ENCODE measurements at regions not wholly inside any gene's neighbourhood (a gene's known extent, or its start where the extent isn't known, plus 50 kb on each side); places are given as distances from the start of the nearest gene placed in this dataset.

GRCh38 chr13:66208589-66208988 lies 1021.5 kb downstream of the PCDH9 start:
- H3K27ac ChIP-seq: no peak overlapping the region
- DNase-seq (ENCODE audit: low spot score): no peak
- no peak for TF ChIP-seq CTCF (conservative IDR thresholded peaks at IDR 0.05; ENCODE audit: low read depth)
- CTCF ChIA-PET: no interaction called here
- POLR2A ChIA-PET (ENCODE audit: low non-redundant PET): no interaction called here

- H3K27ac ChIP-seq: no peak overlapping the region
- ChIA-PET POLR2A (ENCODE audit: low non-redundant PET) (no interaction called here), CTCF (no interaction called here)
- no peak for TF ChIP-seq CTCF (conservative IDR thresholded peaks at IDR 0.05; ENCODE audit: low read depth)
- DNase-seq (ENCODE audit: low spot score): no peak
Observed at GRCh38 chr13:66207610-66208009, 1022.5 kb downstream of the PCDH9 start.

- TF ChIP-seq CTCF (conservative IDR thresholded peaks at IDR 0.05; ENCODE audit: low read depth): no peak
- H3K27ac ChIP-seq: no peak overlapping the region
- ChIA-PET CTCF (interaction anchor here (0.7 kb wide), 1 partner anchor 81 kb away, joined by 3 read pairs; no protein-coding TSS in a partner anchor), POLR2A (ENCODE audit: low non-redundant PET) (no interaction called here)
- no peak for DNase-seq (ENCODE audit: low spot score)
Observed at GRCh38 chr13:66205807-66206206, 1024.3 kb downstream of the PCDH9 start.

- POLR2A ChIA-PET (ENCODE audit: low non-redundant PET): no interaction called here
- no peak for TF ChIP-seq CTCF (conservative IDR thresholded peaks at IDR 0.05; ENCODE audit: low read depth)
- DNase-seq (ENCODE audit: low spot score): no peak
- no peak overlapping the region for H3K27ac ChIP-seq
- CTCF ChIA-PET: no interaction called here
Observed at GRCh38 chr13:66200555-66200954, 1029.6 kb downstream of the PCDH9 start.

- CTCF ChIA-PET: no interaction called here
- no peak for TF ChIP-seq CTCF (conservative IDR thresholded peaks at IDR 0.05; ENCODE audit: low read depth)
- DNase-seq (ENCODE audit: low spot score): no peak
- no peak overlapping the region for H3K27ac ChIP-seq
- POLR2A ChIA-PET (ENCODE audit: low non-redundant PET): no interaction called here
Observed at GRCh38 chr13:66195238-66195637, 1034.9 kb downstream of the PCDH9 start.

GRCh38 chr13:66189986-66190385 lies 1040.2 kb downstream of the PCDH9 start:
- no peak for TF ChIP-seq CTCF (conservative IDR thresholded peaks at IDR 0.05; ENCODE audit: low read depth)
- H3K27ac ChIP-seq: no peak overlapping the region
- ChIA-PET POLR2A (ENCODE audit: low non-redundant PET) (no interaction called here), CTCF (no interaction called here)
- no peak for DNase-seq (ENCODE audit: low spot score)

- CTCF ChIA-PET: no interaction called here
Observed at GRCh38 chr13:66180836-66181235, 1049.3 kb downstream of the PCDH9 start.

More at GRCh38 chr13:66180836-66181235, 1049.3 kb downstream of the PCDH9 start:
- no peak overlapping the region for H3K27ac ChIP-seq
- TF ChIP-seq CTCF (conservative IDR thresholded peaks at IDR 0.05; ENCODE audit: low read depth): no peak
- POLR2A ChIA-PET (ENCODE audit: low non-redundant PET): no interaction called here
- DNase-seq (ENCODE audit: low spot score): no peak
